ENCODE measurements at regions not wholly inside any gene's neighbourhood (a gene's known extent, or its start where the extent isn't known, plus 50 kb on each side); places are given as distances from the start of the nearest gene placed in this dataset.

DNA sequence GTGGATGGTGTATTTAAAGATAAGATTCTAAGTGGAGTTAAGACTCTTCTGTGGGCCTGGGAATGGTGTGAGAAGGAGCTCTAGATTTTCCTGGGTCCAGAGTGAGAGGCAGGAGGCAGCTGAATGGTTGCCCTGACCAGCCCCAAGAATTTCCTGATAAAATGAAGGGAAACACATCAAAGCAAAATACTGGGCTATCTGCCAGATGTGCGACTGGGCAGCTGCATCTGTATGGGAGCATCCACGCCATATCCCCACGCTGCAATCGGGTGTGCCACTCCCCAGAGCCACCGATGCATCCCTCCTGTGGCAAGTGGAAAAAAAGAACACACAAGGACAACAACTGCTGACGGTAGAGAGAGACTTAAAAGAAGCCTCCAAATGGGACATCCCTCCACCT, 84.3 kb upstream of the COX10 start:
- DNase-seq (ENCODE audit: low read depth), result no peak
- Histone ChIP-seq H3K36me3 (ENCODE audit: control insufficient read depth, insufficient read depth, low read length) (no peaks in the 10 kb centered on the region), H3K4me3 (ENCODE audit: low read depth, low read length) (no peak overlapping the region), H3K27me3 (ENCODE audit: control insufficient read depth, insufficient read depth, low read length) (no peaks in the 10 kb centered on the region)
- no peak for FAIRE-seq
- TF ChIP-seq, protein P1, sequence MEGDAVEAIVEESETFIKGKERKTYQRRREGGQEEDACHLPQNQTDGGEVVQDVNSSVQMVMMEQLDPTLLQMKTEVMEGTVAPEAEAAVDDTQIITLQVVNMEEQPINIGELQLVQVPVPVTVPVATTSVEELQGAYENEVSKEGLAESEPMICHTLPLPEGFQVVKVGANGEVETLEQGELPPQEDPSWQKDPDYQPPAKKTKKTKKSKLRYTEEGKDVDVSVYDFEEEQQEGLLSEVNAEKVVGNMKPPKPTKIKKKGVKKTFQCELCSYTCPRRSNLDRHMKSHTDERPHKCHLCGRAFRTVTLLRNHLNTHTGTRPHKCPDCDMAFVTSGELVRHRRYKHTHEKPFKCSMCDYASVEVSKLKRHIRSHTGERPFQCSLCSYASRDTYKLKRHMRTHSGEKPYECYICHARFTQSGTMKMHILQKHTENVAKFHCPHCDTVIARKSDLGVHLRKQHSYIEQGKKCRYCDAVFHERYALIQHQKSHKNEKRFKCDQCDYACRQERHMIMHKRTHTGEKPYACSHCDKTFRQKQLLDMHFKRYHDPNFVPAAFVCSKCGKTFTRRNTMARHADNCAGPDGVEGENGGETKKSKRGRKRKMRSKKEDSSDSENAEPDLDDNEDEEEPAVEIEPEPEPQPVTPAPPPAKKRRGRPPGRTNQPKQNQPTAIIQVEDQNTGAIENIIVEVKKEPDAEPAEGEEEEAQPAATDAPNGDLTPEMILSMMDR (IDR thresholded peaks at IDR 0.05; ENCODE audit: insufficient read depth, low read length, severe bottlenecking), result no peak

DNA sequence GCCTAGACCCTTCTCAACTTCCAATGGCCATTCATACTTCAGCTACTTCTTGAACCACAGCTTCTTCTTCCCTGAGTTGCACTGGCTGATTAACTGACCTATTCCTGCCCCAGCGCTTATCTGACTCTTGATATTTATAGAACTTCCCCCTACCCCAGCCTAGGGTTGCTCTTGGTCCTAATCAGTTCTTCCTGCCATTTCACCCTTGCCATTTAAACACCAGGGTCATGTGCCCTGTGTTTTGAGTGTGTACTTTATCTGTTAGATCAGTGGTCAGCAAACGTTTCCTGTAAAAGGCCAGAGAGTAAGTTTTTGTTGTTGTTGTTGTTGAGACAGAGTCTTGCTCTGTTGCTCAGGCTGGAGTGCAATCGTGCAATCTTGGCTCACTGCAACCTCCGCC, 82.4 kb upstream of the COX10 start:
- no peak for DNase-seq (ENCODE audit: low read depth)
- Histone ChIP-seq H3K36me3 (ENCODE audit: control insufficient read depth, insufficient read depth, low read length) (no peaks in the 10 kb centered on the region), H3K4me3 (ENCODE audit: low read depth, low read length) (no peak overlapping the region), H3K27me3 (ENCODE audit: control insufficient read depth, insufficient read depth, low read length) (no peaks in the 10 kb centered on the region)
- TF ChIP-seq, protein P1 (IDR thresholded peaks at IDR 0.05; ENCODE audit: insufficient read depth, low read length, severe bottlenecking), result no peak
- no peak for FAIRE-seq

DNA sequence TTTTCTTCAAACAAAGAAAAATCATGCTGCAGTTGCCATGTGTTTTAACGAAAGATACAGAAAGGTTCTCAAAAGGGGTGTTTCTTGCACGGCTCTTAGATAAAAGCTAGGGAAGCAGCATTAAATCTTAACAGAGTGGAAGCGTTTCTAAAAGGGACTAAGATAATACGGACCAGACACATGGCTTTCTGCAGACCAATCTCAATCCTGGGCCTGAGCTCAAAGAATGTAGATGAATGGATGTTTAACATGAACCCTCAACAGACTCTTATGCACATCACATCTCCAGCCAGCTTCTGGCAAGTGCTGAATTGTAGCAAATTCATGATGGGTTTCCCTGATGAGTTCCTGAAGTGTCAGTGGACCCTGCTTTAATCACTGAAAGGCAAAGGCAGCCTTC, 80.2 kb upstream of the COX10 start:
- TF ChIP-seq, protein P1 (IDR thresholded peaks at IDR 0.05; ENCODE audit: insufficient read depth, low read length, severe bottlenecking), result no peak
- Histone ChIP-seq H3K4me3 (ENCODE audit: low read depth, low read length) (no peak overlapping the region), H3K27me3 (ENCODE audit: control insufficient read depth, insufficient read depth, low read length) (no peaks in the 10 kb centered on the region), H3K36me3 (ENCODE audit: control insufficient read depth, insufficient read depth, low read length) (no peaks in the 10 kb centered on the region)
- FAIRE-seq, result no peak
- DNase-seq (ENCODE audit: low read depth), result no peak

DNA sequence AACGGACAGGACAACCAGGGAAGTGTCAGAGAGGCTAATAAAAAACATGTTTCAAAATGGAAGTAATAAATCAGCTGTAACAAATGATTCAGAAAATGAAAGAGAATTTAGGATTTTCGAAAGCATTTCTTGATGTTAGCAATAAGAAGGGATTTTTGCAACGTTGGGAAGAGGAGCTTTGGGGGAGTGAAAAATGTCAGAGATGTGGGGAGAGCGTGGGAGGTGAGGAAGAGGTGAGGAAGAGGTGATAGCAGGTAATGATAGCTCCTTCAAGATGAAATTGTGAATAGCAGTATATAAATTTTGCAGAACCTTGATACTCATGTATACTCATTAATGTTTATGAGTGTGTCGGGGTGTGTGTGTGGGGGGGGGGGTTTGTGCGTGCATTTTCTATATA, 76.2 kb upstream of the COX10 start:
- FAIRE-seq, result no peak

DNA sequence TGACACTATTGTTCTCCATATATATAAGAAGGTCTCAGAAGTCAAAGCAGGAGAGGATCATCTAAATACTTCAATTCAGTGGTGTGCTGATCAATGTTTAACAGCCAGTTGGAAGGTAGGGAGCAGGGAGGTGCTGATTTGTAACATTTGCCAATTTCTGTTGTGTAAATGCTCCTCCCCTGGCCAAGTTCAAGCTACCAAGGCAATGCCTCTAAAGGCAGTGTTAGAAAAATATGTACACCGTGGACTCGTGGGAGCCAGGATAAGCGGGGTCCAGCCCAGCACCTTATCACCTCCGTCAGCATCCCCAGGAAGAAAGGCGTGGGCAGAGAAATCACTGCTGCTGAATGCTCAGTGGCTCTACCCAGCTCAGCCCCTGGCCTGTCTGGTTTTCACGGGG, 75.3 kb upstream of the COX10 start:
- TF ChIP-seq, protein P1 (IDR thresholded peaks at IDR 0.05; ENCODE audit: insufficient read depth, low read length, severe bottlenecking), result no peak
- FAIRE-seq (no peak), DNase-seq (ENCODE audit: low read depth) (no peak)
- no peak overlapping the region for H3K4me3 ChIP-seq (ENCODE audit: low read depth, low read length)
- no peaks in the 10 kb centered on the region for H3K36me3 ChIP-seq (ENCODE audit: control insufficient read depth, insufficient read depth, low read length)
- no peaks in the 10 kb centered on the region for H3K27me3 ChIP-seq (ENCODE audit: control insufficient read depth, insufficient read depth, low read length)

More for the DNA sequence above, 76.2 kb upstream of the COX10 start:
- H3K36me3 ChIP-seq (ENCODE audit: control insufficient read depth, insufficient read depth, low read length), result no peaks in the 10 kb centered on the region
- H3K27me3 ChIP-seq (ENCODE audit: control insufficient read depth, insufficient read depth, low read length), result no peaks in the 10 kb centered on the region
- H3K4me3 ChIP-seq (ENCODE audit: low read depth, low read length), result no peak overlapping the region
- TF ChIP-seq, protein P1 (IDR thresholded peaks at IDR 0.05; ENCODE audit: insufficient read depth, low read length, severe bottlenecking), result no peak
- DNase-seq (ENCODE audit: low read depth), result no peak

DNA sequence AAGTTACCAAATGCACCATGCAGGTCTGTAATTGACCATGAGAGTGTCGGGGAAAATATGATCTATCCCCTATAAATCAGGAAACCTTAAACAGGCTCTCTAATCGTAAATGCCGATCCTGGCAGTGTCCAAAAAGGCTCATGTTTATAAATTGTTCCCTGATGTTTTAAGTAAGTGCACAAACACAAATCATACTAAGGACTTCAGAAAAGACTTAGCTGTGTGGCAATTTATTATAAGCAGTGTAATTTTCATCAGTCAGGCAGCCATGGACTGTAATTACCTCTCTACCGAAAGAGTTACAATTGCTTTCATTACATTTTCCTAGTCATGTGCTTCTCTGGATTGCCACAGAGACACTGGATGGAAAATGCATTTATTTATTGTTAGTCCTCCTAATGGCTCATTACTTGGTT, 73.4 kb upstream of the COX10 start:
- no peak for DNase-seq (ENCODE audit: low read depth)
- FAIRE-seq, result no peak
- H3K27me3 ChIP-seq (ENCODE audit: control insufficient read depth, insufficient read depth, low read length), result no peaks in the 10 kb centered on the region
- H3K36me3 ChIP-seq (ENCODE audit: control insufficient read depth, insufficient read depth, low read length), result no peaks in the 10 kb centered on the region
- H3K4me3 ChIP-seq (ENCODE audit: low read depth, low read length), result no peak overlapping the region
- TF ChIP-seq, protein P1 (IDR thresholded peaks at IDR 0.05; ENCODE audit: insufficient read depth, low read length, severe bottlenecking), result no peak

All from bronchial epithelial cell (primary cell).